Liver (tissue), 8 donors: ENCODE measurements at regions not wholly inside any gene's neighbourhood (a gene's known extent, or its start where the extent isn't known, plus 50 kb on each side); places are given as distances from the start of the nearest gene placed in this dataset.

Source experiments
- DNase-seq: peaks from one replicate; pipeline ENCODE4 v3.0.0-alpha.2; 2017; ENCODE audit warnings: low spot score
- H3K27ac ChIP-seq, 2 donors: one replicate each; pipeline ENCODE4 v1.7.0; 2013; ENCODE audit warnings: inconsistent platforms in 2 of 2, low read length in 2 of 2, control low read depth in 1 of 2, low read depth in 1 of 2, mild to moderate bottlenecking in 1 of 2
- H3K27me3 ChIP-seq, 4 donors: one replicate each; pipeline versions ENCODE4 v1.6.1 to v1.7.0; 2013; ENCODE audit warnings: low read length in 3 of 4, inconsistent platforms in 1 of 4, mild to moderate bottlenecking in 1 of 4, moderate library complexity in 1 of 4; ENCODE audit not compliant: control insufficient read depth in 4 of 4, insufficient read depth in 4 of 4
- H3K36me3 ChIP-seq, 4 donors: one replicate each; pipeline versions ENCODE4 v1.6.1 to v1.7.0; 2013; ENCODE audit warnings: low read length in 3 of 4, mild to moderate bottlenecking in 3 of 4, low read depth in 1 of 4, moderate library complexity in 1 of 4; ENCODE audit not compliant: control insufficient read depth in 4 of 4, insufficient read depth in 3 of 4
- H3K4me1 ChIP-seq, 4 donors: one replicate each; pipeline versions ENCODE4 v1.6.1 to v1.7.0; 2013; ENCODE audit warnings: low read length in 3 of 4, mild to moderate bottlenecking in 3 of 4, moderate library complexity in 1 of 4; ENCODE audit not compliant: control insufficient read depth in 4 of 4, insufficient read depth in 4 of 4
- H3K4me3 ChIP-seq, 3 donors: one replicate each; pipeline versions ENCODE4 v1.6.1 to v1.7.0; 2013; ENCODE audit warnings: low read length in 3 of 3, control low read depth in 1 of 3, low read depth in 1 of 3, mild to moderate bottlenecking in 1 of 3
- H3K9ac ChIP-seq, 2 donors: one replicate each; pipeline ENCODE4 v1.7.0; 2013; ENCODE audit warnings: low read length in 2 of 2, mild to moderate bottlenecking in 2 of 2, moderate library complexity in 2 of 2, control low read depth in 1 of 2, low read depth in 1 of 2
- H3K9me3 ChIP-seq, 4 donors: one replicate each; pipeline versions ENCODE4 v1.6.1 to v1.7.0; 2013; ENCODE audit warnings: low read length in 3 of 4; ENCODE audit not compliant: control insufficient read depth in 4 of 4
- ATF3 ChIP-seq: IDR thresholded peaks from 2 replicates; pipeline ENCODE4 v1.6.1; 2016; ENCODE audit warnings: antibody characterized with exemption
- EGR1 ChIP-seq, 2 donors: IDR thresholded peaks; 2 replicates each; pipeline ENCODE4 v1.6.1; 2016 to 2018; ENCODE audit warnings: antibody characterized with exemption in 2 of 2, low read depth in 2 of 2
- FOXA1 ChIP-seq: IDR thresholded peaks from 2 replicates; pipeline ENCODE4 v1.6.1; 2016; ENCODE audit warnings: antibody characterized with exemption
- FOXA2 ChIP-seq: IDR thresholded peaks from 2 replicates; pipeline ENCODE4 v1.6.1; 2016; ENCODE audit warnings: antibody characterized with exemption
- GABPA ChIP-seq, 2 donors: IDR thresholded peaks in 1 of 2; conservative IDR thresholded peaks in 1 of 2; 2 replicates each; pipeline ENCODE4 v1.6.1; 2016; ENCODE audit warnings: antibody characterized with exemption in 2 of 2, mild to moderate bottlenecking in 1 of 2, moderate library complexity in 1 of 2
- HNF4A ChIP-seq, 2 donors: conservative IDR thresholded peaks; 2 replicates each; pipeline ENCODE4 v1.6.1; 2016; ENCODE audit warnings: antibody characterized with exemption in 2 of 2, mild to moderate bottlenecking in 2 of 2
- HNF4G ChIP-seq: IDR thresholded peaks from 2 replicates; pipeline ENCODE4 v1.6.1; 2016; ENCODE audit warnings: antibody characterized with exemption
- JUND ChIP-seq, 2 donors: IDR thresholded peaks; 2 replicates each; pipeline ENCODE4 v1.6.1; 2016; ENCODE audit warnings: antibody characterized with exemption in 2 of 2
- MAX ChIP-seq: IDR thresholded peaks from 2 replicates; pipeline ENCODE4 v1.6.1; 2016; ENCODE audit warnings: antibody characterized with exemption
- NR2F2 ChIP-seq: IDR thresholded peaks from 2 replicates; pipeline ENCODE4 v1.6.1; 2016; ENCODE audit warnings: antibody characterized with exemption
- RAD21 ChIP-seq, 2 donors: IDR thresholded peaks; 2 replicates each; pipeline ENCODE4 v1.6.1; 2016; ENCODE audit warnings: antibody characterized with exemption in 2 of 2, mild to moderate bottlenecking in 2 of 2
- RXRA ChIP-seq, 2 donors: IDR thresholded peaks; 2 replicates each; pipeline ENCODE4 v1.6.1; 2017 to 2018; ENCODE audit warnings: antibody characterized with exemption in 2 of 2, mild to moderate bottlenecking in 1 of 2
- SP1 ChIP-seq: IDR thresholded peaks from 2 replicates; pipeline ENCODE4 v1.6.1; 2018; ENCODE audit warnings: antibody characterized with exemption, mild to moderate bottlenecking
- TAF1 ChIP-seq: conservative IDR thresholded peaks from 2 replicates; pipeline ENCODE4 v1.6.1; 2016; ENCODE audit warnings: antibody characterized with exemption, mild to moderate bottlenecking
- YY1 ChIP-seq: IDR thresholded peaks from 2 replicates; pipeline ENCODE4 v1.6.1; 2016; ENCODE audit warnings: antibody characterized with exemption, mild to moderate bottlenecking
- ZBTB33 ChIP-seq: IDR thresholded peaks from 2 replicates; pipeline ENCODE4 v1.6.1; 2016; ENCODE audit warnings: antibody characterized with exemption
- WGBS: extraction: QIAGEN DNeasy Blood & Tissue Kit; methylation state at CpG from one replicate; pipeline ENCODE4 v1.1.7; 2013; 5-methylcytosine and 5-hydroxymethylcytosine counted together
- TF ChIP-seq, protein P1 (sequence below): IDR thresholded peaks from 2 replicates; pipeline ENCODE4 v1.6.1; 2016; ENCODE audit warnings: antibody characterized with exemption, mild to moderate bottlenecking
- TF ChIP-seq, protein P2 (sequence below): fragments of 150-350 bp; IDR thresholded peaks from 2 replicates; pipeline ENCODE4 v1.5.1; 2017; ENCODE audit warnings: improper control_type of control experiment, low read depth, low read length; ENCODE audit not compliant: missing input control
- donor health status: healthy.
- donor health status: healthy.
- donor health status: healthy.
- donor health status: healthy.
- donor health status: healthy.

DNA sequence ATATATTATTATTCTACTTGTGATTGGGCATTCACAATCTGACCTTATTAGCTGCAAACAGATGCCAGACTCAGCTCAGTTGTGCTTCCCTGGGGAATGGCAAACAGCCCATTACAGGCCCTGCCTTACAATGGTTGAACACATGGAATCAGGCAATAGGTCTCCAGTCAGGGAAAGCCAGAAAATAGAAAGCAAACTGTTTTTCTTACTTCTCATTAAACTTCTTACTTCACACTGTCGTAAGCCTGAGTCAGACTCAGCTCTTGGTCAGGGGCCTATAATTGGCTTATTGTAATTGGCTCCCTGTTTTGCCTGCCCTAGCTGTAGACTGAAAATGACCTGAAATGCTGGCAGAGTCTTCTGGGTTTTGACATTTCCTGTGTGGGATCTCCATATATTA lies 77.0 kb upstream of the CA10 start:
- no peak for DNase-seq
- WGBS = 92% methylated on average over 1 of the region's 1 CpG
- Histone ChIP-seq H3K27me3 (no peaks in the 10 kb centered on the region), H3K9me3 (peaks cover 0 to 1% (median 0%) of the 10 kb centered on the region in 4 donors), H3K4me3 (no peak overlapping the region), H3K9ac (no peak overlapping the region), H3K27ac (no peak overlapping the region), H3K36me3 (no peaks in the 10 kb centered on the region), H3K4me1 (peaks cover 0 to 4% (median 2%) of the 10 kb centered on the region in 4 donors)
- TF ChIP-seq JUND (IDR thresholded peaks at IDR 0.05) = no peak
- TF ChIP-seq EGR1 (IDR thresholded peaks at IDR 0.05; ENCODE audit: low read depth in 2 of 2) = no peak
- no peak for TF ChIP-seq HNF4A (conservative IDR thresholded peaks at IDR 0.05)
- TF ChIP-seq ZBTB33 = no peak
- TF ChIP-seq, protein P1, sequence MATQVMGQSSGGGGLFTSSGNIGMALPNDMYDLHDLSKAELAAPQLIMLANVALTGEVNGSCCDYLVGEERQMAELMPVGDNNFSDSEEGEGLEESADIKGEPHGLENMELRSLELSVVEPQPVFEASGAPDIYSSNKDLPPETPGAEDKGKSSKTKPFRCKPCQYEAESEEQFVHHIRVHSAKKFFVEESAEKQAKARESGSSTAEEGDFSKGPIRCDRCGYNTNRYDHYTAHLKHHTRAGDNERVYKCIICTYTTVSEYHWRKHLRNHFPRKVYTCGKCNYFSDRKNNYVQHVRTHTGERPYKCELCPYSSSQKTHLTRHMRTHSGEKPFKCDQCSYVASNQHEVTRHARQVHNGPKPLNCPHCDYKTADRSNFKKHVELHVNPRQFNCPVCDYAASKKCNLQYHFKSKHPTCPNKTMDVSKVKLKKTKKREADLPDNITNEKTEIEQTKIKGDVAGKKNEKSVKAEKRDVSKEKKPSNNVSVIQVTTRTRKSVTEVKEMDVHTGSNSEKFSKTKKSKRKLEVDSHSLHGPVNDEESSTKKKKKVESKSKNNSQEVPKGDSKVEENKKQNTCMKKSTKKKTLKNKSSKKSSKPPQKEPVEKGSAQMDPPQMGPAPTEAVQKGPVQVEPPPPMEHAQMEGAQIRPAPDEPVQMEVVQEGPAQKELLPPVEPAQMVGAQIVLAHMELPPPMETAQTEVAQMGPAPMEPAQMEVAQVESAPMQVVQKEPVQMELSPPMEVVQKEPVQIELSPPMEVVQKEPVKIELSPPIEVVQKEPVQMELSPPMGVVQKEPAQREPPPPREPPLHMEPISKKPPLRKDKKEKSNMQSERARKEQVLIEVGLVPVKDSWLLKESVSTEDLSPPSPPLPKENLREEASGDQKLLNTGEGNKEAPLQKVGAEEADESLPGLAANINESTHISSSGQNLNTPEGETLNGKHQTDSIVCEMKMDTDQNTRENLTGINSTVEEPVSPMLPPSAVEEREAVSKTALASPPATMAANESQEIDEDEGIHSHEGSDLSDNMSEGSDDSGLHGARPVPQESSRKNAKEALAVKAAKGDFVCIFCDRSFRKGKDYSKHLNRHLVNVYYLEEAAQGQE = no peak
- no peak for TF ChIP-seq RAD21 (IDR thresholded peaks at IDR 0.05)
- no peak for TF ChIP-seq RXRA (IDR thresholded peaks at IDR 0.05)
- no peak for TF ChIP-seq GABPA (IDR thresholded peaks at IDR 0.05 in 1 of 2, conservative IDR thresholded peaks at IDR 0.05 in 1 of 2)
- TF ChIP-seq, protein P2, sequence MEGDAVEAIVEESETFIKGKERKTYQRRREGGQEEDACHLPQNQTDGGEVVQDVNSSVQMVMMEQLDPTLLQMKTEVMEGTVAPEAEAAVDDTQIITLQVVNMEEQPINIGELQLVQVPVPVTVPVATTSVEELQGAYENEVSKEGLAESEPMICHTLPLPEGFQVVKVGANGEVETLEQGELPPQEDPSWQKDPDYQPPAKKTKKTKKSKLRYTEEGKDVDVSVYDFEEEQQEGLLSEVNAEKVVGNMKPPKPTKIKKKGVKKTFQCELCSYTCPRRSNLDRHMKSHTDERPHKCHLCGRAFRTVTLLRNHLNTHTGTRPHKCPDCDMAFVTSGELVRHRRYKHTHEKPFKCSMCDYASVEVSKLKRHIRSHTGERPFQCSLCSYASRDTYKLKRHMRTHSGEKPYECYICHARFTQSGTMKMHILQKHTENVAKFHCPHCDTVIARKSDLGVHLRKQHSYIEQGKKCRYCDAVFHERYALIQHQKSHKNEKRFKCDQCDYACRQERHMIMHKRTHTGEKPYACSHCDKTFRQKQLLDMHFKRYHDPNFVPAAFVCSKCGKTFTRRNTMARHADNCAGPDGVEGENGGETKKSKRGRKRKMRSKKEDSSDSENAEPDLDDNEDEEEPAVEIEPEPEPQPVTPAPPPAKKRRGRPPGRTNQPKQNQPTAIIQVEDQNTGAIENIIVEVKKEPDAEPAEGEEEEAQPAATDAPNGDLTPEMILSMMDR = no peak
- no peak for TF ChIP-seq YY1
- no peak for TF ChIP-seq NR2F2
- no peak for TF ChIP-seq MAX
- no peak for TF ChIP-seq FOXA2
- no peak for TF ChIP-seq SP1
- no peak for TF ChIP-seq ATF3
- no peak for TF ChIP-seq HNF4G
- TF ChIP-seq FOXA1 = no peak
- no peak for TF ChIP-seq TAF1
